Adrenal gland (tissue), 5 donors: ENCODE measurements at regions not wholly inside any gene's neighbourhood (a gene's known extent, or its start where the extent isn't known, plus 50 kb on each side); places are given as distances from the start of the nearest gene placed in this dataset.

Source experiments
- POLR2A ChIP-seq, 2 donors: fragments of 450-650 bp; IDR thresholded peaks; one replicate each; pipeline ENCODE4 v1.6.1; 2017; ENCODE audit warnings: antibody characterized with exemption in 2 of 2, mild to moderate bottlenecking in 2 of 2, moderate library complexity in 1 of 2
- TF ChIP-seq, protein P1 (sequence below), 6 experiments: fragments of 450-650 bp in 4 of 6; fragments of 200-600 bp in 2 of 6; sonication (generic) in 1 of 6; IDR thresholded peaks; 1 replicate in 5 of 6; 2 replicates in 1 of 6; pipeline versions ENCODE4 v1.5.1 to v1.8.0; 2016 to 2021; ENCODE audit warnings: antibody characterized with exemption in 6 of 6, mild to moderate bottlenecking in 2 of 6, moderate library complexity in 1 of 6
- donor health status: DM: no; HTN: no; CAD: no.

DNA sequence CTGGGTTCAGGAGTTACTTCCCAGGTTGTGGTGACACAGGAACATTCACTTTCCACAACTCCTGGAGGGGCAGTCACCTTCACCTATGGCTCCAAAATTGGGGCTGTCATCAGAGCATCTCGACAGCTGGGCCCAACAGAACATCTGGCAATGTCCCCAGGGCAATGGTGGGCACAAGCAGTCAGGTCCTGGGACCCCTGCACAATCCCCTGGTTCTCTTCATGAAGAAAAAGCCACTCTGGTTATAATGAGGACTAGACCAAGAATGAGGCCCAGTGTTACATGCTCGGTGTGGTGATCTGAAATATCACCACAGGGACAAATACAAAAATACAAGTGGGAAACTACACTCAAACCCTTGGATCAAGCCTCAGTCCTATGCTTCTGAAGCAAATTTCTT is 89.0 kb upstream of the VPREB1 start:
- TF ChIP-seq, protein P1, sequence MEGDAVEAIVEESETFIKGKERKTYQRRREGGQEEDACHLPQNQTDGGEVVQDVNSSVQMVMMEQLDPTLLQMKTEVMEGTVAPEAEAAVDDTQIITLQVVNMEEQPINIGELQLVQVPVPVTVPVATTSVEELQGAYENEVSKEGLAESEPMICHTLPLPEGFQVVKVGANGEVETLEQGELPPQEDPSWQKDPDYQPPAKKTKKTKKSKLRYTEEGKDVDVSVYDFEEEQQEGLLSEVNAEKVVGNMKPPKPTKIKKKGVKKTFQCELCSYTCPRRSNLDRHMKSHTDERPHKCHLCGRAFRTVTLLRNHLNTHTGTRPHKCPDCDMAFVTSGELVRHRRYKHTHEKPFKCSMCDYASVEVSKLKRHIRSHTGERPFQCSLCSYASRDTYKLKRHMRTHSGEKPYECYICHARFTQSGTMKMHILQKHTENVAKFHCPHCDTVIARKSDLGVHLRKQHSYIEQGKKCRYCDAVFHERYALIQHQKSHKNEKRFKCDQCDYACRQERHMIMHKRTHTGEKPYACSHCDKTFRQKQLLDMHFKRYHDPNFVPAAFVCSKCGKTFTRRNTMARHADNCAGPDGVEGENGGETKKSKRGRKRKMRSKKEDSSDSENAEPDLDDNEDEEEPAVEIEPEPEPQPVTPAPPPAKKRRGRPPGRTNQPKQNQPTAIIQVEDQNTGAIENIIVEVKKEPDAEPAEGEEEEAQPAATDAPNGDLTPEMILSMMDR (IDR thresholded peaks at IDR 0.05): no peak
- TF ChIP-seq POLR2A (IDR thresholded peaks at IDR 0.05): no peak
